SH-SY5Y (cell line): ENCODE measurements at regions not wholly inside any gene's neighbourhood (a gene's known extent, or its start where the extent isn't known, plus 50 kb on each side); places are given as distances from the start of the nearest gene placed in this dataset.

Experiments used
- GATA2 ChIP-seq: IDR thresholded peaks from 2 replicates; pipeline ENCODE4 v1.6.1; 2011; ENCODE audit warnings: mild to moderate bottlenecking, low read depth, low read length
- GATA3 ChIP-seq: IDR thresholded peaks from 2 replicates; pipeline ENCODE4 v1.6.1; 2011; ENCODE audit warnings: low read depth, mild to moderate bottlenecking, low read length, moderate library complexity

GRCh38 chr4:19927381-19927780, 324.3 kb upstream of the SLIT2 start:
- TF ChIP-seq GATA2 (no peak), GATA3 (no peak)
